ENCODE measurements at regions not wholly inside any gene's neighbourhood (a gene's known extent, or its start where the extent isn't known, plus 50 kb on each side); places are given as distances from the start of the nearest gene placed in this dataset.

DNA sequence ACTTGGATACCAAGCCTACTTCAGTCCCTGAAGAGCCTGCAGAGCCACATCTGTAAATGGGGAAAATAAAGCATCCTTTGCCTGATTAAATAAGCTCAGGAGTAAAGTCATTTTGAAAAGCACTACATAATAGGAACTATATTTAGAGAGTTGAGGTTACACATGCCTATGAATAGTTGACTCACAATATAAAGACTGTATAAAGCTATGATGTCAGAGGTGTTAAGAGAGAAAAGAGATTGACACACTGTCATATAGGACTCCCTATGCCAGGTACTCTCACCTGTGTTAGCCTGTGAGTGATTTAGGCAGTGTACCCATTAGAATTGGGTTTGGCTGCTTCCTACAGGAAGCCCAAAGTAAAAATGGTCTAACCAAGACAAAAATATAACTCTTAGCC lies 87.7 kb upstream of the CRHR1 start:
- Histone ChIP-seq H3K9me3 (no peaks in the 10 kb centered on the region), H3K36me3 (no peaks in the 10 kb centered on the region), H3K4me1 (replicated peaks) (no peaks in the 10 kb centered on the region), H3K27me3 (replicated peaks; ENCODE audit: insufficient read depth) (no peaks in the 10 kb centered on the region), H3K27ac (no peak overlapping the region), H3K4me3 (no peak overlapping the region)
- no peak for DNase-seq (ENCODE audit: low spot score)
- intact Hi-C loops (cut with DNase I), result no loop called here
- no peak for TF ChIP-seq POLR2A (IDR thresholded peaks at IDR 0.05)
- TF ChIP-seq, protein P1, sequence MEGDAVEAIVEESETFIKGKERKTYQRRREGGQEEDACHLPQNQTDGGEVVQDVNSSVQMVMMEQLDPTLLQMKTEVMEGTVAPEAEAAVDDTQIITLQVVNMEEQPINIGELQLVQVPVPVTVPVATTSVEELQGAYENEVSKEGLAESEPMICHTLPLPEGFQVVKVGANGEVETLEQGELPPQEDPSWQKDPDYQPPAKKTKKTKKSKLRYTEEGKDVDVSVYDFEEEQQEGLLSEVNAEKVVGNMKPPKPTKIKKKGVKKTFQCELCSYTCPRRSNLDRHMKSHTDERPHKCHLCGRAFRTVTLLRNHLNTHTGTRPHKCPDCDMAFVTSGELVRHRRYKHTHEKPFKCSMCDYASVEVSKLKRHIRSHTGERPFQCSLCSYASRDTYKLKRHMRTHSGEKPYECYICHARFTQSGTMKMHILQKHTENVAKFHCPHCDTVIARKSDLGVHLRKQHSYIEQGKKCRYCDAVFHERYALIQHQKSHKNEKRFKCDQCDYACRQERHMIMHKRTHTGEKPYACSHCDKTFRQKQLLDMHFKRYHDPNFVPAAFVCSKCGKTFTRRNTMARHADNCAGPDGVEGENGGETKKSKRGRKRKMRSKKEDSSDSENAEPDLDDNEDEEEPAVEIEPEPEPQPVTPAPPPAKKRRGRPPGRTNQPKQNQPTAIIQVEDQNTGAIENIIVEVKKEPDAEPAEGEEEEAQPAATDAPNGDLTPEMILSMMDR (IDR thresholded peaks at IDR 0.05), result no peak
- no peak for TF ChIP-seq POLR2AphosphoS5 (IDR thresholded peaks at IDR 0.05)

DNA sequence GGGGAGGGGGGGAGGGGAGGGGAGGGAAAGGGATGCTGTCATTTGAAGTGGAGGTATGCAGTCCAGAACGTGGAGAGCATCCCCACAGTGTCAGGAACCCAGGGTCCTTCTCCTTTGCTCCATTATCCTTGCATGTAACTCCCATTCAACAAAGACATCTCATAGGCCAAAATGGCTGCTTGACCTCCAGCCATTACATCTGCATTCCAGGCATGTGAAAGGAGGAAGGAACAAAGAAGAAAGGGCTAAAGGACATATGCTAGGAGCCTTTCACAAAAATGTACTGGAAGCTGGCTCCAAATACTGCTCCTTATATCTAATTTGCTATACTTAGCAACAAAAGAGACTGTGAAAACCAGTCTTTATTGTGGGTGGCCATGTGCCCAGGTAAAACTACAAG lies 87.0 kb upstream of the CRHR1 start:
- TF ChIP-seq POLR2A (IDR thresholded peaks at IDR 0.05) (no peak), POLR2AphosphoS5 (IDR thresholded peaks at IDR 0.05) (no peak)
- TF ChIP-seq, protein P1 (IDR thresholded peaks at IDR 0.05), result no peak
- no peaks in the 10 kb centered on the region for H3K27me3 ChIP-seq (replicated peaks; ENCODE audit: insufficient read depth)
- intact Hi-C loops (cut with DNase I), result no loop called here
- H3K9me3 ChIP-seq, result no peaks in the 10 kb centered on the region
- no peaks in the 10 kb centered on the region for H3K4me1 ChIP-seq (replicated peaks)
- H3K36me3 ChIP-seq, result no peaks in the 10 kb centered on the region
- DNase-seq (ENCODE audit: low spot score), result no peak
- WGBS, result 25% methylated on average over 1 of the region's 1 CpG
- no peak overlapping the region for H3K27ac ChIP-seq
- no peak overlapping the region for H3K4me3 ChIP-seq

- Histone ChIP-seq H3K4me1 (replicated peaks) (no peaks in the 10 kb centered on the region), H3K9me3 (no peaks in the 10 kb centered on the region), H3K27ac (no peak overlapping the region), H3K27me3 (replicated peaks; ENCODE audit: insufficient read depth) (no peaks in the 10 kb centered on the region), H3K4me3 (no peak overlapping the region), H3K36me3 (no peaks in the 10 kb centered on the region)
- no peak for DNase-seq (ENCODE audit: low spot score)
- intact Hi-C loops (cut with DNase I), result no loop called here
- TF ChIP-seq POLR2AphosphoS5 (IDR thresholded peaks at IDR 0.05), result no peak
- TF ChIP-seq, protein P1 (IDR thresholded peaks at IDR 0.05), result no peak
- no peak for TF ChIP-seq POLR2A (IDR thresholded peaks at IDR 0.05)
- 32% methylated on average over 7 of the region's 7 CpGs for WGBS
Measured at GRCh38 chr17:45700171-45701090, 83.7 kb upstream of the CRHR1 start.

DNA sequence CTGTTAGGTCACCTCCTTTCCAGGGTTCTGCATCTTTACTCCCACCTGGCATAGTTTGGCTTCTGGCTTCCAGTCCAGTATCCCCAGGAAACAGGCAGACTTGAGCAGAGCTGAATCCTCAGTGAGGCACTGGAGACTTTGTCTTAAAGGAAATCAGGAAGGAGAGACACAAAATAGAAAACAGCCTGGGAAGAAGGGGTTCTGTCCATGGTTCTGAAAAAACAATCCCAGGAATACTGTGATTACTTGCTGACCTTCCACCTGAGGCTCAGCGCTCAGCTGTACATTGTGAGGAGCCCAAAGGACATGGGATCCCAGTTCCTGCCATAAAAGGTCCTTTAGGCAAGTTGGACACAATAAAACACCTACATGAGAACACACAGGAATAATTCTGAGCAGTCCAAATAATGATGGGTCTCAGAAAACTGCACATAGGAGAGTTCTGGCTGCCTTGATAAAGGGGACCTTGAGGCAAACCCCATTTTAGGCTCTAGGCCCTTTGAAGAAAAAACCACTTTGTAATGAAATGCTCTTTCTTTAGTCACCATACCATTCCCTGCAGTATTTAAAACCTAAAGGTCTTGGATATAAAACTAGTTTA lies 81.4 kb upstream of the CRHR1 start:
- no peak for DNase-seq (ENCODE audit: low spot score)
- intact Hi-C loops (cut with DNase I), result no loop called here
- Histone ChIP-seq H3K36me3 (no peaks in the 10 kb centered on the region), H3K9me3 (no peaks in the 10 kb centered on the region), H3K27me3 (replicated peaks; ENCODE audit: insufficient read depth) (no peaks in the 10 kb centered on the region), H3K4me3 (no peak overlapping the region), H3K27ac (no peak overlapping the region), H3K4me1 (replicated peaks) (no peaks in the 10 kb centered on the region)
- WGBS, result 13% methylated on average over 1 of the region's 1 CpG
- TF ChIP-seq, protein P1 (IDR thresholded peaks at IDR 0.05), result no peak
- TF ChIP-seq POLR2AphosphoS5 (IDR thresholded peaks at IDR 0.05) (no peak), POLR2A (IDR thresholded peaks at IDR 0.05) (no peak)
